GM19395 (cell line): ENCODE measurements at regions not wholly inside any gene's neighbourhood (a gene's known extent, or its start where the extent isn't known, plus 50 kb on each side); places are given as distances from the start of the nearest gene placed in this dataset.
"Not testable (repeated sequence)": the region's sequence is repeated elsewhere in the genome, so short reads cannot be mapped to it uniquely, and the experiment has no call there.

Experiments used
- ATAC-seq: cut with Tn5 transposase; IDR thresholded peaks from one replicate; pipeline ENCODE4 v1.9.1; 2021; ENCODE audit warnings: mild to moderate bottlenecking, moderate library complexity; ENCODE audit not compliant: unreplicated experiment

GRCh38 chr3:106336619-106337018 is 467.8 kb upstream of the CBLB start:
- ATAC-seq, result no peak

GRCh38 chr3:106337116-106337515 is 468.3 kb upstream of the CBLB start:
- no peak for ATAC-seq

GRCh38 chr3:106338582-106339214 is 469.9 kb upstream of the CBLB start:
- ATAC-seq, result no peak

GRCh38 chr3:106339551-106339950 is 470.7 kb upstream of the CBLB start:
- ATAC-seq, result no peak

- ATAC-seq, result no peak
These were observed 472.3 kb upstream of the CBLB start for GRCh38 chr3:106341087-106341486.

GRCh38 chr3:106341586-106342162 is 472.9 kb upstream of the CBLB start:
- ATAC-seq, result no peak

- no peak for ATAC-seq
These were observed 473.6 kb upstream of the CBLB start for GRCh38 chr3:106342386-106342785.

- ATAC-seq, result no peak
These were observed 475.0 kb upstream of the CBLB start for GRCh38 chr3:106343811-106344210.

GRCh38 chr3:106345353-106346027 is 476.7 kb upstream of the CBLB start:
- no peak for ATAC-seq

GRCh38 chr3:106347350-106347749 is 478.5 kb upstream of the CBLB start:
- ATAC-seq, result no peak

- no peak for ATAC-seq
These were observed 479.4 kb upstream of the CBLB start for GRCh38 chr3:106348139-106348690.

GRCh38 chr3:106349191-106349881 is 480.5 kb upstream of the CBLB start:
- ATAC-seq, result no peak

GRCh38 chr3:106355873-106356272 is 487.1 kb upstream of the CBLB start:
- no peak for ATAC-seq

- ATAC-seq, result no peak
These were observed 490.9 kb upstream of the CBLB start for GRCh38 chr3:106359692-106360091.

GRCh38 chr3:106360901-106361300 is 492.1 kb upstream of the CBLB start:
- ATAC-seq, result not testable (repeated sequence)

GRCh38 chr3:106364477-106364876 is 495.7 kb upstream of the CBLB start:
- no peak for ATAC-seq

GRCh38 chr3:106365061-106365691 is 496.4 kb upstream of the CBLB start:
- no peak for ATAC-seq

GRCh38 chr3:106366352-106366751 is 497.5 kb upstream of the CBLB start:
- ATAC-seq, result no peak

- no peak for ATAC-seq
These were observed 498.7 kb upstream of the CBLB start for GRCh38 chr3:106367496-106367895.

GRCh38 chr3:106371221-106371970 is 502.6 kb upstream of the CBLB start:
- ATAC-seq, result no peak
